ENCODE measurements at regions not wholly inside any gene's neighbourhood (a gene's known extent, or its start where the extent isn't known, plus 50 kb on each side); places are given as distances from the start of the nearest gene placed in this dataset.

DNA sequence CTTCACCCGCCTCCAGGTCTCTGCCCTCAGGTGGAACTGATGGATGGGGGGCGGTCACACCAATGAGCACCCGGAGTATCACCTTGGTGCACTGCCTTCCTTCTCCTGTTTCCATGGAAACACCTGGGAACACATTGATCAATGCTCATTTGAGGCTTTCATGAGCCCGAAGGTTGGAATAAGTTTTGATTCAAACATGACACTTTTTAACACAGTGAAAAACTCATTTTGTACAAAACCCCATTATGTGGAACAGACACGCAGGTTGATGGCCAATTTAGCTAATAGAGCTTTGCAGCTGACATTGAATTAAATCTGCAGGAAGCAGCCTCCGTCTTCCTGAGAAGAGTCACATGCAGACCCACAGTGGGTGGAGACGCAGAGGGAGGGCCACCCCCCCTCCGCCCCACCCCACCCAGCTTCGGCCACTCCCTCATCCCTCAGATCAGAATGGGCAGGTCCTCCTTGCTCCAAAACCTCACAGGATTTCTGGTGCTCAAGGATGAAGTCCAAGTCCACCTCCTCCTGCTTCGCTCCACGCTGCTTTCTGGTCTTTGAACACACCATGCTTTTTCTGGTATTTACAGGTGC, 96.0 kb upstream of the MYCN start:
- no peak overlapping the region for H3K27ac ChIP-seq
- DNase-seq (ENCODE audit: low read depth, low spot score), result no peak

DNA sequence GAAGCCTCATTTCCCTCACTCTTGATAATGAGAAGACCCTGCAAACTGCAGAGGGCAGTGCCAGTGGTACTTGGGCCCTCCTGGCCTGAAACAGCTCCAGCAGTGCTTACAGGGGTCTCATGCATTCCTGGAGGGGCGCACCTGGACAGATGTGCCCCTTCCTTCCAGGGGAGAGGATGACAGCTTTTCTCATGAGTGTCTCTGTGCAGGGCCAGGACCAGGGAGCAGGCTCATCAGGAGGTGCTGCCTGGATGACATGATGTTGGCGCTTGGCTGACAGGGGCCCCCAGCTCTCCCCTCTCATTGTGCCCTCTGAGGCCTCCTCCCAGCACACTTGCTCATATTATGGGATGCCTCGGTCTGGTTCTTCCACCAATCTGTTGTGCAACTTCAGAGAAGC, 95.1 kb upstream of the MYCN start:
- DNase-seq (ENCODE audit: low read depth, low spot score), result no peak
- no peak overlapping the region for H3K27ac ChIP-seq

DNA sequence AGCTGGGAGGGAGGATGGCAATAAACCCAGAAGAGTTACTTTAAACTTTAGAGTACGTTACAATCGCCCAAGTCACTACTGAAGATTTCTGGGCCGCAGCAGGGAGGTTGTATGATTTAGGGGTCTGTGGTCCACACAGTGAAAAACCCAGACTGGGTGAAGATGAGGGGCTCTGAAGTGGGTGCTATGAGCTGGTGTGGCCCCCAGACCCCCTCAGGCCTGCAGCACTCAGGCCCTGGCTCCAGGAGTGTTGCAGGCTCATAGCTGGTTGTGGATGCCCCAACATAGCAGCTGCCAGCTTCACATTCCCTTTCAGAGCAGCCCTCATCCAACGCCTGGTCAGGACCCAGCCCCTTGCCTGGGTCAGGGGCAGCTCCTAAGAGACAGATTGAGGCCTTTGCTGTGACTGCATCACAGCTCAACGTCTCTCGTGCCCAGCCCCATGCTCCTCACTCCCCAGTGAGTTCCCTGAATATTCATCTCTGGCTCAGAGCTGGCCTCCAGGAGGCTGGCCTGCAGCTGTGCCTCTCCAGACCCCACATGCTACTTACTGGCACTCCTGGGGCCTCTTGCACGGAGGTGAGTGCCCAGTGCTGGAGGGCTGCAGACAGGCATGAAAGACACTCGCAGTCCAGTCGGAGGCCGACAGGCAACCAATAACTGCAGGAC, 94.5 kb upstream of the MYCN start:
- H3K27ac ChIP-seq, result no peak overlapping the region
- DNase-seq (ENCODE audit: low read depth, low spot score), result no peak

DNA sequence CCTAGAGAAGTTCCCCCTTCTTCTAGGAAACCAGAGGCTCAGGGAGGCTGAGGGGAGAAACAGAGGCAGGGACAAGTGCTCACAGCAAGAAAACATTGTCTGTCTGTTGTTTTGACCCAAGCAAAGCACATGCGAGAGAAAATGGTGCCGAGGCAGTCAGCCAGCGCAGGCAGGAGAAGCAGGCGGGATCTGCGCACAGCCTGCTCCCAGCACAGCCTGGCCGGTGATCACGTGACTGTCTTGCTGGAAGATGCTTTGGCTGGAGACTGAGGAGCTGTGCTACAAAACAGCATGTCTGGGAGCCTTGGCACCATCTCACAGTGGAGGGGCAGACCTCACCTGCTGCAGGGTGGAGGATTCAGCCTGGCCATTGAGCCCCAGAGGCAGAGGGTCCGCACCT, 93.7 kb upstream of the MYCN start:
- no peak overlapping the region for H3K27ac ChIP-seq
- no peak for DNase-seq (ENCODE audit: low read depth, low spot score)

DNA sequence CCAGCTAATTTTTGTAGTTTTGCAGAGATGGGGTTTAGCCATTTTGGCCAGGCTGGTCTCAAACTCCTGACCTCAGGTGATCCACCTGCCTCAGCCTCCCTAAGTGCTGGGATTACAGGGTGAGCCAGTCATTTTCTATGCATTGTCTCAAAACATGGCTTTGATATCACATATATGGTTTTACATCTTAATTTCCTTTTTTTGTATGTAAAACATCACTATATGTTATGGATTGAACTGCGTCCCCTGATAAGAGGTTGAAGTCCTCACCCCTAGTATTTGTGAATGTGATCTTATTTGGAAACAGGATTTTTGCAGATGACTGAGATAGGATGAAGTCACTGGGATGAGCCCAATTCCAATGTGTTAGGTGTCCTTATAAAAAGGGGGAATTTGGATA, 89.8 kb upstream of the MYCN start:
- H3K27ac ChIP-seq, result no peak overlapping the region
- DNase-seq (ENCODE audit: low read depth, low spot score), result no peak

DNA sequence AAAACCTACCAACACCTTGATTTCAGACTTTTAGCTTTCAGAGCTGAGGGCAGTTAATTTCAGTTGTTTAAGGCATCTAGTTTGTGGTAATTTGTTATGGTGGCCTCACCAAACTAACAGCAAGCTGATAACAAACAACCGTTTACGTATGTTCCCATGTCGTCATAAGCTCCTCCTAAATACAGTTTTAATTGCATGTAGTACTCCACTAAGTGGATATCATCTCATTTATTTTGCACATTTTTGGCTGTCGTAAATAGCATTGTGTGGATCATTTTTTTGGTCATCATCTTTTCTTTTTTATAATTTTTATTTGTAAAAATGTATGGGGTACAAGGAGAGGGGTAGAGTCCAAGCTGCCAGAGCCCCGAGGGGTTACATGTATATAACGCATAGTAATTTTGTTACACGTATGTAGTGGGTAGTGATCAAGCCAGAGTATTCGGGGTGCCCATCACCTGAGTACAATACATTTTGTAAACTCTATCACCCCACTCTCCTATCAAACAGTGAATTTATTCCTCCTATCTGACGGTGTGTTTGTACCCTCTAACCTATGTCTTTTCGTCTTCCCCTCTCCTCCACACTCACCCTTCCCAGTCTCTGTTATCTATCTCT, 89.2 kb upstream of the MYCN start:
- no peak for DNase-seq (ENCODE audit: low read depth, low spot score)
- no peak overlapping the region for H3K27ac ChIP-seq

GRCh38 chr2:15852811-15853210, 87.5 kb upstream of the MYCN start:
- no peak overlapping the region for H3K27ac ChIP-seq
- DNase-seq (ENCODE audit: low read depth, low spot score), result no peak

DNA sequence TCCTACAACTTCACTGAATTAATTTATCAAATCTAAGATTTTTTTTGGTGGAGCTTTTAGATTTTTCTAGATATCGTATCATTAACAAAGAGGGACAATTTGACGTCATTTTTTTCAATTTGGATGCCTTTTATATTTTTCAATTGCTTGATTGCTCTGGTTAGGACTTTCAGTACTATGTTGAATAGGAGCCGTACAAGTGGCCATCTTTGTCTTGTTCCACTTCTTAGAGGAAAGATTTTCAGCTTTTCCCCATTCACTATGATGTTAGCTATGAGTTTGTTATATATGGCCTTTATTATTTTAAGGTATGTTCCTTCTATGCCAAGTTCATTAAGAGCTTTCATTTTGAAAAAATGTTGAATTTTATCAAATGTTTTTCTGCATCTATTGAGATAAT, 86.4 kb upstream of the MYCN start:
- no peak overlapping the region for H3K27ac ChIP-seq
- no peak for DNase-seq (ENCODE audit: low read depth, low spot score)

- no peak for DNase-seq (ENCODE audit: low read depth, low spot score)
- no peak overlapping the region for H3K27ac ChIP-seq
These were observed 84.5 kb upstream of the MYCN start for GRCh38 chr2:15855766-15856260.

DNA sequence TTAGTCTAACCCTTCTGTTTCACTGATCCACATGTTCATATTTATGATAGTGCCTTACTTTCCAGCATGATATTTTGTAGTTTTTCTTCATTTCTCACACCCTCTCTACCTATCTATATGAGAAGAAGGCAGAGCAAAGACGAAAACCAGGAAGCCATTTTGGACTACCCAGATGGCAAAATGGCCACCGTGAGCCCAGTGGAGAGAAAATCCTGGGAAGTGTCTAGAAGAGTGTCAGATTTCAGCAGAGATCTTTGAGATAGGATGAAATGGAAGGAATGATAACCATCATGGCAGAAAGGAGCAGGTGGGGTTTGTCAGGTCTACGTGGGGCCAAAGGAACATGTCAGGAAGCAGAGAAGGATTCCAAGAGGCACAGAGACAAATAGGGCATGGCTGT, 84.0 kb upstream of the MYCN start:
- H3K27ac ChIP-seq, result no peak overlapping the region

DNA sequence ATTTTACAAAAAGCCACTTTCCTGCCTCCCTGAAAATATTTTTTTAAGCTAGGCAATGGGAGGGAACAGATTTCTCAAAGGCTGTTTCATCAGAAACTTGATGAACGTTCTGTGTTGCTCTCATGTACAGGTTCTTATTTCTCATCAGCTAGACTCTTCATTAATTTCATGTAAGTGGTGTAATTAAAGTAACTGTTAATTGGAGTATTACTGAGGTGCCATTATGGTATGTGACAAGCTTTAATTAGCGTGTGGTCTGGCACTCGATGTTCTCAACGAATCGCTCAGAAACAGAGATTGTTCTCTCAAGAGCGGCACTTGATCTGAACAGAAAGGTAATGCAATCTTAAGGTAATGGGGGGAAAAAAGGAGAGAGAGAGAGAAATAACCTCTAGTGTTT, 81.9 kb upstream of the MYCN start:
- H3K27ac ChIP-seq, result no peak overlapping the region
- DNase-seq (ENCODE audit: low read depth, low spot score), result no peak

More for the DNA sequence above, 84.0 kb upstream of the MYCN start:
- no peak for DNase-seq (ENCODE audit: low read depth, low spot score)

- no peak for DNase-seq (ENCODE audit: low read depth, low spot score)
- no peak overlapping the region for H3K27ac ChIP-seq
These were observed 80.2 kb upstream of the MYCN start for GRCh38 chr2:15860051-15860663.

DNA sequence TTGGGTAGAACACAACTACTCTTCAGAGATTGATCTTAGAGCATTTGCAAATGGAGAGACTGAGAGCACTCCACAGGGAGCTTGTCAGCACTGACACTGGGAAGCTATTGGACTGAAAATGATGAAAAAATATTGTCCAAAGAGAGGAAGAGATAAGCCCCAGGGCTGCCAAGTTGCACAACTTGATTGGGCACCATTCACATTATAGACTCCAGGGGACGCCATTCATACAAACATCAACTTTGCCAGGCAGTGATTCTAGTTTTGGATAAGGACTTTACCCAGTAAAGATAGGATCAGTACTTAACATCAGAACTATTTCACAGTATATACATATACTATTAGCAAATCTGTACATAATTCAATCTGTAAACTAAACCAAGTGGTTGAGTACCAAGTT, 79.6 kb upstream of the MYCN start:
- DNase-seq (ENCODE audit: low read depth, low spot score), result no peak
- no peak overlapping the region for H3K27ac ChIP-seq

GRCh38 chr2:15861172-15861822, 79.1 kb upstream of the MYCN start:
- no peak overlapping the region for H3K27ac ChIP-seq
- DNase-seq (ENCODE audit: low read depth, low spot score), result no peak

GRCh38 chr2:15861898-15862297, 78.5 kb upstream of the MYCN start:
- no peak for DNase-seq (ENCODE audit: low read depth, low spot score)
- no peak overlapping the region for H3K27ac ChIP-seq

- H3K27ac ChIP-seq, result no peak overlapping the region
- no peak for DNase-seq (ENCODE audit: low read depth, low spot score)
These were observed 77.3 kb upstream of the MYCN start for GRCh38 chr2:15863089-15863488.

DNA sequence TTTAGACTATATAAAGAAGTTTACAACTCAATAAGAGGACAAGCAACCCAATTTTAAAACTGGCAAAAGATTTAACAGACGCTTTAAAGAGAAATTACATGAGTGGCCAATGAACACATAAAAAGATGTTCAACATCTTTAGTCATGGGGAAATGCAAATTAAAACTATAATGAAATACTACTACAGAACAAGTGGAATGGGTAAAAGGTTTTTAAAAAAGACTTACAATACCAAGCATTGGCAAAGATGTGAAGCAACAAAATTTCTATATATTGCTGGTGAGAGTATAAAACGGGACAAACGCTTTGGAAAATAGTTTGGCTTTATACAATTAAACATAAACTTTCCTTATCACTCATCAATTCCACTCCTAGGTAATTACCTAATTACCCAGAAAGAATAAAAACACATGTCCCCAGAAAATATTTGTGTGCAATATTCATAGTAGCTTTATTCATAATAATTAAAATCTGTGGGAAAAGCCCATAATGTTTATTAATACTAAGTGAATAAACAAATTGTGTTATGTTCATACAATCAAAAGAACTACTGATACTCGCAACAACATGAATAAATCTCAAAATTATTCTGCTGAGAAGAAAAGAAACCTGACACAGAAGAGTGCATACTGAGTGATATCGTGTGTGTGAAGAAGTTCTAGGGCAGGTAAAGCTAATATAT, 76.7 kb upstream of the MYCN start:
- DNase-seq (ENCODE audit: low read depth, low spot score), result no peak
- no peak overlapping the region for H3K27ac ChIP-seq

DNA sequence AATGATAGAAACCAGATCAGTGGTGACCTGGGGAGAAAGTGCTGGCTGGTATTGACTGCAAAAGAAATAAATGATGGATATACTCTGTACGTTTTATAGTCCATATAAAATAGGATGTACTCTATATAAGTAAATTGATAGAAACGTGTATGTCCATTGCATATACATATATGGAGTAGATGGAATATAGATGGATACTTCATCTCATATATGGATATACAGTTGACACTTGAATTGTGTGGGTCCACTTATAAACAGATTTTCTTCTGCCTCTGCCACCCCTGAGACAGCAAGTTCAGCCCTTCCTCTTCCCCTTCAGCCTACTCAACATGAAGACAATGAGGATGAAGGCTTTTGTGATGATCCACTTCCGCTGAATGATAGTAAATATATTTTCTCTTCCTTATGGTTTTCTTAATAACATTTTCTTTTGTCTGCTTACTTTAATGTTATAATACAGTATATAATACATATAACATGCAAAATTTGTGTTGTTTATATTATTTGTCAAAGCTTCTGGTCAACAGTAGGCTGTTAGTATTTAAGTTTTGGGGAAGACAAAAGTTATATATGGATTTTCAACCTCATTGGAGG, 76.1 kb upstream of the MYCN start:
- H3K27ac ChIP-seq, result no peak overlapping the region
- DNase-seq (ENCODE audit: low read depth, low spot score), result no peak

DNA sequence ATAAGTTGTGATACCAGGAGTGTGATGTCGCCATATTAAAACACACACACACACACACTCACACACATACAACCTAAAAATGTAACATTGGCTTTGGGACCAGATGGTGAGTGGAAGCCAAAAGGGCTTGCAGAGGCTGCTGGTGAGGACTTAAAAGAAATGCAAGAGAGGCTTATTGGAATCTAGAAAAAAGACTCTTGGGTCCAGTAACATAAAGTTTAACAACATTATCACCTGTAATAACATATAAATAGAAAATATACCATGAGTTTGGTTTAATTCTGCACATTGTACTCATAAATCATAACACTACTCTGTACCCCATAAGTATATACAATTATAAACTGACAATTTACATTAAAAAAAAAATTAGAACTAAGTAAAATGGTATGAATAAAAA, 74.4 kb upstream of the MYCN start:
- H3K27ac ChIP-seq, result no peak overlapping the region
- DNase-seq (ENCODE audit: low read depth, low spot score), result no peak

DNA sequence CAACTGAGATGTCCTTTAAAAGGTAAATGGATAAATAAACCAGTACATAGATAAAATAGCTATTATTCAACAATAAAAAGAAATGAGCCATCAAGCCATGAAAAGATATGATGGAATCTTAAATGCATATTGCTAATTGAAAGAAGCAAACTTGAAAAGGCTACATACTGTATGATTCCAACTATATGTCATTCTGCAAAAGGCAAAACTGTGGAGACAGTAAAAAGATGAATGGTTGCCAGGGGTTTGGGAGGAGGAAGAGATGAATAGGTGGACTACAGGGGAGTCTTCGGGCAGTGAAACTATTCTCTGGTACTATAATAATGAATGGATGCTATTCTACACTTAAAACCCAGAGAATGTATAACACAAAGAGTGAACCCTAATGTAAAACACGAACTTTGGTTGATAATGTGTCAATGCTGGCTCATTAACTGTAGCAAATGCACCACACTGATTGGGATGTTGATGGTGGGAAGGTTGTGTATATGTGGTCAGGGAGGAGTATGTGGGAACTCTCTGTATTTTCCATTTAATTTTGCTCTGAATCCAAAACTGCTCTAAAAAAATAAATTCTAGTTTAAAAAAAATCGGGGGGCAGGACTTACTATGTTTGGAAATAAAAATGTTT, 73.7 kb upstream of the MYCN start:
- no peak for DNase-seq (ENCODE audit: low read depth, low spot score)
- H3K27ac ChIP-seq, result no peak overlapping the region
